ENCODE measurements at regions not wholly inside any gene's neighbourhood (a gene's known extent, or its start where the extent isn't known, plus 50 kb on each side); places are given as distances from the start of the nearest gene placed in this dataset.

GRCh38 chr11:80986421-80987074 is 1545.7 kb upstream of the TENM4 start:
- no peak for TF ChIP-seq RARB (CRISPR knock-in tag; IDR thresholded peaks at IDR 0.05)
- no peak for TF ChIP-seq ARNTL (CRISPR knock-in tag; IDR thresholded peaks at IDR 0.05; ENCODE audit: borderline replicate concordance, low read depth)

Measured in SK-N-SH treated with all-trans-retinoic acid at 6 μM for 48 hours (cell line).